ENCODE measurements at regions not wholly inside any gene's neighbourhood (a gene's known extent, or its start where the extent isn't known, plus 50 kb on each side); places are given as distances from the start of the nearest gene placed in this dataset.
"Not testable (repeated sequence)": the region's sequence is repeated elsewhere in the genome, so short reads cannot be mapped to it uniquely, and the experiment has no call there.

DNA sequence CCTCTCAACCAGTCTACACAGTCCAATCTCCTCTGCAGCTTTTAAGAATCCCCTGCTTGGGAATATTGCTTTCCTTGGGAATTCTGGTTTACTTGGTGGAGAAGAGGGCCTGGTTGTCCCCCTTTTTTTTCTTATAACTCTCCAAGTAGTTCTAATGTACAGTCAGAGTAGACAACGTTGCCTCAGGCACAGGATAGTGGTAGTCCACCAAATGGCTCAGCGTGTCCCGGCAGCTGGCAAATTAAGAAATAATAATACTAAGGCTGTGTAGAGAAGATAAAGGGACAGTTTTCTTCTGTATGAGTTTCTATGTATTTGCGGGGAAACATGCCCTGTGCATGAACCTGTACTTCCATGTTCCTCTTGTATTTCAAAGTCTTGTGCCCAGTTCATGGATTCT, 145.7 kb upstream of the RREB1 start:
- no peak for DNase-seq

DNA sequence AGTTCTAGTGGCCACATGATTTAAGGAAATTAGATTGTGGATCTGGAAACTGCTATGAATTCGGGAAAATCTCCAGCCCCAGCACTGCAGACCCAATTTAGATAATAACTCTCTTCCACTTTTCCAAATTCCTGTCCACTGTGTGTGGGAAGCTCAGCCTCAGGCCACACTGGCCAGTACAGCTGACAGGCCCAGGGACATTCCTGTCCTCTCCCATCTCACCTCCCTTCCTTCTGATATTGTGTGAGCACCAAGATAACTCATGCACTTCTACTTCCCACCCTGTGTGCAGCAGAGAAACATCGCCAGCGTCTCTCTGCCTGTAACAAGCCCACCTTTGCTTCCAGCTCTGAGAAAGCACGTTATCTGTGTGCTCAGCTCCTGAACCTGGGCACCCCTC, 145.1 kb upstream of the RREB1 start:
- no peak for DNase-seq

DNA sequence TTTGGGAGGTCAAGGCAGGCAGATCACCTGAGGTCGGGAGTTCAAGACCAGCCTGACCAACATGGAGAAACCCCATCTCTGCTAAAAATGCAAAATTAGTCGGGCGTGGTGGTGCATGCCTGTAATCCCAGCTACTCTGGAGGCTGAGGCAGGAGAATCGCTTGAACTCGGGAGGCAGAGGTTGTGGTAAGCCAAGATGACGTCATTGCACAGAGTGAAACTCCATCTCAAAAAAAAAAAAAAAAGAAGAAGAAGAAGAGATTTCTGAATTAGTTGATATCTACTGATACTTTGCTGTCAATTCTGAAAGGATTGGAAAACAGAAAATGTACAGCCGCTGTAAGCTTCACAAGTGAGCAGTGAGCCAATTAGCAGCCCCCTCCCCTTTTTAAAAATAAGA, 144.4 kb upstream of the RREB1 start:
- DNase-seq = not testable (repeated sequence)

DNA sequence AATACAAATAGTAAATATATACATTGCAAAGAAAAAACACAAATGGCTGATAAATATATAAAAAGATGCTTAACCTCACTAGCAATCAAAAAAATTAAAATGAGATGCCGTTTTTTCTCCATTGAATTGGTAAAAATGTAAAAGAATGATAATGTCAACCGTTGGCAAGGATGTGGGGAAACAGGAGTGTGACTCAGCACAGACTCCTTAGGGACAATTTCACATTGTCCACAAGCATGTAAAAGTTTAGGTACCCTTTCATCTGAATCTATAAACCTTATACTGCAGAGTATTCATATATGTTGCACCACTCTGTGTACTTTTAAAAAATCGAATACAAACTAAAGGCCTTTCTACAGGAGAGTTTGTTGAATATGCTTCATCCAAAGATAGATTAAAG, 143.1 kb upstream of the RREB1 start:
- no peak for DNase-seq

DNA sequence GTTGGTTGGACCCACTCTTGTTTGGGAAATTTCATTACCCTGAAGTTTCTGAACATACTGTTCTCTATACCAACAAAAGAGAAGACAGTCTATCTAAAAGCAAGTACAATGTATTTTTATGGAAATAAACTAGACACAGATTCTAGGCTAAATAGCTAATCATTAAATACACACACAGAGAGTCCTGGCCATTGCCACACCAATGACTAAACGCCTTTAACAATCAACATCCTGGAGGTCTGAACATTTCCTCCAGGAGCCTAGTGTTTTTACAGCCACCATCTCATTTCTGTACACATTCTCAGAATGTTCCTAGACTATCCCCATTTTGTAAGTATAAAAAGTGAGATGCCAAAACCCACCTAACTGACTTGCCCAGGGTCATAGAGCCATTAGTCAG, 141.6 kb upstream of the RREB1 start:
- DNase-seq = no peak

DNA sequence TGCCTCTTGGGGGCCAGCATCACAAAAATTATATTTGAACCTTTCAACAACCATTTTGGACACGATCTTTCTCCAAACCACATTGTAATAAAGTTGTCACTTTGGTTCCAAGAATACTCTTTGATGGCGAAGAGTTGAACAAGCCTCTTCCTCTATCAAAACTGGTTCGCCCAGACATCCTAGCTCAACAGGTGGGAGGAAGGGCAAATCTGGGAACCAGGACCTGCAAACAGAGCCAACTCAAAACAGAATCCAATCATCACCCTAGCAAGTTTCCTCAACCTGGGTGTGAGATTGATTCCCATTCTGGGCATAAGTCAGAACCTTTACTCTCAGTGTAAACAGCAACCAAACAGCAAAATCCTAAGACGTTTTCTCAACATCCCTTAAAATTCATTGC, 141.2 kb upstream of the RREB1 start:
- DNase-seq = no peak

DNA sequence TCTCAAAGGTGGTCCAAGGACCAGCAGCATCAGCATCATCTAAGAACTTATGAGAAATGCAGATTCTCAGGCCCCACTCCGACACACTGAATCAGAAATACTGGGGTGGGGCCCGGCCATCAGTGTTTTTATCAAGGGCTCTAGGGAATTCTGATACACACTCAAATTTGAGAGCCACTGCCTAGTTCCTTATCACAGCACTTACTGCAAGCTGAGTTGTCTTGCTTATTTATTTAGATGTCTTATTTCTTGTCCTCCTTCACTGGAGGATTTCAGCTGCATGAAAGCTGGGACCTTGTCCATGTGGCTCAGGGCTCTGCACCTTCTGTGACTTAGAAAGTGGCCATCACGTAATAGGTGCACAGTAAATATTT, 139.4 kb upstream of the RREB1 start:
- DNase-seq = no peak

DNA sequence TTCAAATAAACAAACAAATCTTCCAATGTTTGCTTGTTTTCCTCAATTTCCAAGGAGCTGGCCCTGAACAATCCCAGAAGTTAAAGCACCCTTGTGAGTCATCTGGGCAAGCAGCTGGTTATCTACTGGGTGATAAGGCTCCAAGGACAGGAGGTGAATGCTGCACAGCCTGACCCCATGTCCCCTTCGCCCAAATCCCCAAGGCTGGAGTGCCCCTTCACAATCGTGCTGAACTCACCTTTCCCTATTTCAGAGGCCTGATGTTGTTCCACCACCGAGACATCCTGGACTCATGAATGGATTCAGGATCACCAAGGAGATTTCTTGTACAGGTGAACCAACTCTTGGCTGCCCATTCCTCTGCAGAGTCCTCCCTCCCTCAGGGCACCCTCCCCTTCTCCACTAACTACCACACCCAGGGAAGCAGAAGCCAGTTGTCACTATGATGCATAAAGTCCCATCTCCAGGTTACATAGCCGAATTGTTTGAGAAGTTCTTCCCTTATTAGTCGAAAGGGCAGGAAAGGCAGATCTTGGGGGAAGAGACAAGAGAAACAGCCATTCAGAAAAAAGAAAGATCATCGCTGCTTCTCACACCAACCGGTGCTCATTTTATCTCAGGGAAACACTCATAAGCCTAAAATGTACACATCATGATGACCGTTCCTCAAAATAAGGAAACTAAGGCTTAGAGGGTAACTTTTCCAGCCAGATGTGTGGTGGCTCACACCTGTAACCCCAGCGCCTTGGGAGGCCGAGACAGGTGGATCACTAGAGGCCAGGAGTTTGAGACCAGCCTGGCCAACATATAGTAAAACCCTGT, 138.8 kb upstream of the RREB1 start:
- DNase-seq = no peak

DNA sequence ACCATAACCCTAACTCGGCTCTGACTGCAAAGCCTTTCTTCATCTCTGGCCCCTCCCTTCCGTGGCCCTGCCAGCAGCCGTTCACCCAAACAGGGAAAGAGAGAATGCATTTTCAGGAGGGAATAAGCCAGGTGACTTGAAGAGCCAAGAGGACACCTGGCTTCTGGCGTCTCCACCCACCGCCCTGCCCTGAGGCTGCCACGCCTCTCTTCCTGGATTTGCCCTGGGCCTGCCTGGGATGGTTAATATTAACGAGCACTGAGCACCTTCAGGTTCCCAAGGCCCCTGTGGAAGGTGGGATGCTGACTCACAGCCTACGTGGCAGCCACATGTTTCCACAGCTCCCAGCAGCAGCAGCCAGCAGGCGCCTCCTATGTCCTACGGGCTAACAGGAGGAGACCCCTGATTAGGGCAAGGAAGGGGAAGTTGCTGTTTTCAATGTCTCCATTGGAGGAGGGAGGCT, 138.0 kb upstream of the RREB1 start:
- no peak for DNase-seq

DNA sequence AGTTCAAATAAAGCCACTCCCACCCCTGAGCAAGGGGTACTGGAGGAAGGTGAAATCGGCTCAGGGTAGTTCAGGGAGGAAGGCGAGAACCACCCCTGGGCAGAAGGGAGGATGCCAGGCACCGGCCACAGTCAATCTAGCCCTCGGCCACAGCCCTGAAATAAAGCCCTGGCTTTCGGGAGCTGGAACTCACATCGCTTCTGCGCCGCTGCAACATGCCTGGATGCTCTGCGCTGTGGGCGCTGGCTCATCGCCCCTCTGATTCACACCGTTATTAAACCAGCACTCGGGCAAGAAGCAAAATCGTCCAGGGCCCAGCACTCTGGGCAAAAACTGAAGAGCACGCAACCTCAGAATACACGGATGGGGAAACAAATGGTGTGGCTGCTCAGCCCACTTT, 136.9 kb upstream of the RREB1 start:
- no peak for DNase-seq

DNA sequence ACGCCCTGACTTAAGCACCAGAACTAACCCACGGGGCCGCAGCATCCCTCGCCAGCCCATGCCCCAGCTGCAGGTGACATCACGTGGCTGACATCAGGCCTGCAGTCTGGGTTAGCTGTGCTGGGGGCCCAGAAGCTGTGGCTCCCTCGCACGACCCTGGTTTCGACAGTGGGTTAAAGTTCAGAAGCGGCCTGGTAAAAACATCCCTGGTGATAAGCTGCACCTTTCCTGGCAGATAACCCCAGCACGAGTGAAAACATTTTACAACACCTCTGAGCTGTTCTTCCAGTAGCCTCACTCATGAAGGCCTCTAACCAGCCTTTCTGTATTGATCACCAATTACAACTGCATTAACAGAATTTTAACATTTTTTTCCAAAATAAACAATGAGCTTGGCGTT, 136.4 kb upstream of the RREB1 start:
- no peak for DNase-seq

DNA sequence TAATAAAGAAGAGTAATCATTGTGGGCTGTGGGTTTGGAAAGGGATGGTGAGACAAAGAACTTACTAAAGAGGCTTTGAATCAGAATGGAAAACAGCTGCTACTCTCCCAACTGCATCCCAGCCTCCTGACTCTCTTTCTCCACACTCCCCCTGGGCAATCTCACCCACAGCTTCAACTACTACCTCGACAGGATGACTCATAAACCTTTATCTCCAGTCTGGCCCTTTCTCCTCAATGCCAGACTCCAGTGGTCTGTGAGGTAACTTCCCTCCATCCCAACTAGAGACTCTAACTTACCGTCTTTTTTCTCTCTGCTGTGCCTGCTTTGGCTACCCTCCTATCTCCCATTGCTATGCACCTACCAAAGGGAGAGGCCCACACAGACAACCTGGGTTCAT, 135.3 kb upstream of the RREB1 start:
- no peak for DNase-seq

DNA sequence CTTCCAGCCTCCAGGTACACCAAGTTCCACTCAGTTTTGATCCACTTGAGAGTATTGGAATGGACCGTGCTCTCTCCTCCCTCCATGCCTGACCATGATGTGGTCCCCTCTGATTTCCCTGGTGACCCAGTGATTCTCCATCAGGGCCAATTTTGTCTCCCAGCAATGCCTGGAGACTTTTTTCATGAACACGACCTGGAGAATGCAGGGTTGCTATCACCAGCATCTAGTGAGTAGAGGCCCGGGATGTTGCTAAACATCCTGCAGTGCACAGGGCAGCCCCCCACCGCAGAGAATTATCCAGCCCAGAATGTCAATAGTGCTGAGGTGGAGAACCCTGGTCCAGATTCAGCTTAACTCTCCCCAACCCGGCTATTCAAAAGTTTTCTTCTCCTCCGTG, 134.0 kb upstream of the RREB1 start:
- no peak for DNase-seq

DNA sequence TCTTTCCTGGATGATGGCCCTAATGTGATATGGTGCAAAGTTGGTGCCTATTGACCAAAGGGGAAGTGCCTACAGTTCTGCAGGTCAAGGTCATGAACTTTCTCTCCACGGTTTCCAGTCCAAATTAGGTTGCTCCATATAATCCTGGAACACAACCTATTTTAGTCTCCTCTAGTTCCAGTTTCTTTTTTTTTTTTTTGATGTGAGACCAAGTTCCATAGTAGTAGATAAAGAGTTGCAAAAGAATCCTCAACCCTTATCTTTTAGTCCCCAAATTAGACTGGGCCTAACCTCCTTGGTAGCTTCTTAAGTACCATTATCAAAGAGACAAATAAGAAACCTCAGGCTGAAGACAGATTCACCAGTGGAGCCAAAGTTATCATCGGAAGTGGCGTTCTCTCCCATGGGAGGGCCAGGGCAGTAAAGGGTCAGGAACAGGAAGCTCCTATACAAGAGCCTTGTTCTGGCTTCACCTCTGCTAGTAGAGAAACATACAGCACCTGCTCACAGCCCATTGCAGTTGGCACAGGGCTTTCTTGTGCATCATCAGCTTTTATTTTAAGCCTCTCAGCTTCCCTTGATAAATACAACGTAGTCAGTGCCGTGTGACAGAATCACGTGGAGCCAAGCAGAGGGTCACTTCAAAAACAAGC, 132.2 kb upstream of the RREB1 start:
- no peak for DNase-seq

DNA sequence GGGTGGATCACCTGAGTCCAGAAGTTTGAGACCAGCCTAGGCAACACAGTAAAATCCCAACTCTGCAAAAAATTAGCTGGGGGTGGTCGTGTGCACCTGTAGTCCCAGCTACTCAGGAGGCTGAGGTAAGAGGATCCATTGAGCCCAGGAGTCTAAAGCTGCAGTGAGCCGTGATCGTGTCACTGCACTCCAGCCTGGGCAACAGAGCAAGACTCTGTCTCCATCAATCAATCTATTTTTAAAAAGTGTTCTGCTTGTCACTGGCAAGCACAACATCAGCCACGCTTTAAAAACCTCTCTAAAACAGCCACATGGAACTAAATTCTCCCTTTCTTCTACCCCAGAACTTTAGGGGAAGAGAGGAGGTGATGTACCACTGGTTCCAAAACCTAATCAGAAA, 131.6 kb upstream of the RREB1 start:
- DNase-seq = no peak

DNA sequence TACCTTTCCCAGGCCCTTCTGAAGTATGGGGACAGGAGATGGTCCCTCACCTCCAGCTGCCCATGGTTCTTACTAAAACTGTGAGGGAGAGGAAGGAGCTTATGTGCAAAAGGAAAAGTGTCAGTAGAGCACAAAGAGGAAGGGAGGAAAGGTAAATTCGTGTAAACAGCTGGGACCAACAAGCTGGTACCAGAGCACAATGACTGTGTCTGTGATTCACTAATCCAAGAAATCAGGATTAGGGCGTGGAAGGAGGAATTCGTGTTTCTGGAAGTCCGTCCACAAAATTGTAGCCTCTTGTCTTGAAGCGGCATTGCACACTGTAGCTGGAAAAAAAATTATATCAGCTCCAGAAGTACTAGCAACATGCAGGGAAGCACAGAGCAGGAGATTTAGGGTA, 129.0 kb upstream of the RREB1 start:
- DNase-seq = no peak

DNA sequence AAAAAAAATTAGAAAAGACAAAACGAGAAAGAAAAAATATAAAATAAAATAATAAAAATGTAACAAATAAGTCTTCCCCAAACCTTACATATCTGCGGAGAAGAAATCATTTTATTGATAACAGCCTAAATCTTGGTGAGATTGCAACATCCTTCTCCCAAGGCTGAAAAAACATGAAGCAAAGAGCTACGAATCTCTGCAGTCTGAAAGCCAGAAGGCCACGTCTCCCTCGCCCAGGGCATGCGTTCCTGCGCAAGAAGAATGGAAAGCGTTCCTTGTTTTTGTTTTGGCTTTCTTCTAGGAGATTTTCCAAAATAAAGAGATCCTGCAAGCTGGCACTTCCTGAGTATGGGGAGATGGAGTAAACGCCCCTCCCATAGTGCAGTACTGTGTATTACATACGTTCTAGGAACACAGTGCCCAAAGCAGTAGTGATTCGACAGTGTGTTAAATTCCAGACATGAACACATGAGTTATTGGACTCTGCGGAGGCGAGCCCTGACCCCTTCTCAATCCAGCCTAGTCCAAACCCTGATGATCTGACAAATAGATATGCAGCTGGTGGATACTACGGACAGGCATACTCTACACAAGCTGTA, 126.7 kb upstream of the RREB1 start:
- DNase-seq = no peak

DNA sequence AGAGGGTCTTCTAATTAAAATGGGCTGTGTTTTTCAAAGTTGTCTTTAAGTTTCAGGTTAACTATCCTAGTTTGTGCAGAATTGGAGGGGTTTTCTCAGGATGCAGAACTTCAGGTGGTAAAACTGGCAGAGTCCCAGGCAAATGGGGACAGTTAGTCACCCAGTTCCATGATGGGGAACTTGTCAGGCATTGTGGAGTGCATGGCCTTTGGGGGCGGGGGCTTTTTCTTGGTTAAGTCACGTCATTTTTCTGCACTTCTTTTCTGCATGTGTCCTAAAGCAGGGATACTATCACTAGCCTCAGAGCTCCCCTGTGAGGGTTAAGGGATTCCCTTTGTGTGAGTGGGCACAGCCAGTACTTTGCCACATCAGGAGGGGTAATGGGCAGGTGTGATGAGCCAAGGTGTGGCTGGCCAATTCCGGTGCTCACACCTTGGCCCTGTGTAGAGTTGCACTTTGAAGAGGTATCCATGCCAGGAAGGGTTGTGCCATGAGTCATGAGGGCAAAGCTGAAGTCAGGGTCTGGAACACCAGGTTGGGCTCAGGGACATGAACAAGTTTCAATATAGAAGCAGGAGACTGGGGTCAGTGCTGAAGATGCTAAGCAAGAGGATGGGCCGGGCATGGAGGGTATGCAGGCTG, 126.0 kb upstream of the RREB1 start:
- no peak for DNase-seq

DNA sequence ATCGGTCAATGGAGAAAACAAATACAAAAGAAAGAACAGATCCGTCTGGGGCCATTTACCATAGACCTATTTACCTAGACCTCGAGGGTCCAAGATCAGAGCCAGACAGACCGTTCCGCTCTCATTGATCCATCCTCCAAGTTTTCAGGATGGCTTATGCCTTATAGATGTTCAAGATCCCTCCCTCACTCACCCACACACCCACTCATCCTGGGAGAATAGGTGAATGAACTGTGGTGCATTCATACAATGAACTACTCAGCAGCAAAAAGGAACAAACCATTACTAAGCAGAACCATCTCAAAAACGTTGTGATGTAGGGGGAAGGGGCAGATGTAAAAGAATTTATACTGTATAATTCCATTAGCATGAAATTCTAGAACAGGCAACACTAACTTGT, 125.1 kb upstream of the RREB1 start:
- no peak for DNase-seq

DNA sequence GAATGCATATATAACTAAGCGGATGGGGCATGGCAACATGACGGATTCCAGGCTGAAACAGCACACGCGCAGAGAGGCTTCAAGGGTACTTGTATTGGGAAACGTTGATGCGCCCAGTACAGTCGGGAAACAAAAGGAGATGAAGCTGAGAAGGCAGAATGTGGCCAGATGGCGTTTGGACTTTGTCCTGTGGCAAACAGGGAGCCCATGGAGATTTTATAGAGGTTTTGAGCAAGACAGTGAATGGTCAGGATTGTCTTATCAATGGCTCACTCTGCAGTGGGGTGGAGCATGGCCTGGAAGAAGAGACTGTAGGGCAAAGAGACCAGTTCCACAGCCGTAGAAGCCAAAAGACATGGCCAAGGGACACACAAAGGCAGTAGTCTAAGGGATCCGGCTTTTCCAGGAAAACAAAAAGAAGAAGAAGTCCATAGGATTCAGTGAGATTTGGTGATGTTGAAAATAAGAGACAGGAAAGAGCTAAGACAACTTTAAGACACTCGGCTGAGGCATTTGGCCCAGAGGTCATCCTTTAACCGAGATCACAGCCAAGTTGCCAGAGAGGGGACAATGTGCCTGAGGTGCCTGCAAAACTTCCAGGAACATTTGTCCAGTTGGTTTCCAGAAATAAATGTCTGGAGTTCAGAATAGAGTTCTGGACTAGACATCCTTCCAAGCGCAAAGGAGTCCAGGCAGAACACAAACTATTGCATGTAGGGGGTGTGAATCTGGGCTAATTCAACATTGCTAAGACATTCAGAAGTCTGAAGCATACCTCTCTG, 123.0 kb upstream of the RREB1 start:
- DNase-seq = no peak

DNA sequence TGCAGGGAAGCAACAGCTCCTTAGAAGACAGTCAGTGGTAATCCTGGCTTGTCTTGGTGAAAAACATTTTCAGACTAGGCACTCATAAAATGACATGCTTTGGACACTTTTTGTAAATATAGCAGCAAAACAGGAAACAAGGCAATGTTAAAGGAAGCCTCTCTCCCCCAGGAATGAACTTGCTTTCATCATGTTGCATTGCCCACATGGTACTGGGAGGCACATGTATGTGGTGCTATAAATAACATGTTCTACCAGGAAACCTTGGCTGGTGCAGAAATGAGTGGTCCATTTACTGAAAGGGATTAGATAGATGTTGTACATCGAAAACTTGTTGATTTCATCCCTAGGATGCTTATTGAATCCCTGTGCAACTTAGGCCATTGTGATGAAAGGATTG, 121.4 kb upstream of the RREB1 start:
- DNase-seq = no peak

DNA sequence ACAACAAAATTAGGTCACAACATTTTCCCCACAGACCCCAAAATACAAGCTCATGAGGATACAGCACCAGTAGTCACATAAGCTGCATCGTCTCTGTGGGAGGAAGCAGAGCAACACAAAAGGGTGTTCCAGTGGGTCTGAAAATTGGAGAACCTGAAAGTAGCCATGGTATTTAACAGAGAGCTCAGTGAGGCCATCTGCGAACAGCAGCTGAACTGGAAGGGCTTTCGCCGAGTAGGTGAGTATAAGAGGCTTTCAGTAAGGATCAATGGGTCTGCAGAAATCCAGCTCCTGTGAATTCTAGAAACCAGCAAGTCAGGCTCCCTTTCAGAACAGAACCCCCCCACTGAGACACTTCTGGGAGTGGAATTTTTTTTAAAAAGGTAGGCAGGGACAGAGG, 120.0 kb upstream of the RREB1 start:
- DNase-seq = no peak

DNA sequence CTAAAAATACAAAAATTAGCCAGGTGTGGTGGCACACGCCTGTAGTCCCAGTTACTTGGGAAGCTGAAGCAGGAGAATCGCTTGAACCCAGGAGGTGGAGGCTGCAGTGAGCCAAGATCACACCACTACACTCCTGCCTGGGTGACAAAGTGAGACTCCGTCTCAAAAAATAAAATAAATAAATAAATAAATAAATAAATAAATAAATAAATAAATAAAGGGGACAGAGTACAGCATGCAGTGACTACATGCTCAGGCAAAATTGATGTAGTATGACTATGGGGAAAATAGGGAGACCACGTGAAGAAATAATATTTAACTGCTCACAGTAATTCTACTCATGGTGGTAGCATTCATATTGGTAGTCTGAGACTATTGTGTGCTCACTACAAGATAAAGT, 117.7 kb upstream of the RREB1 start:
- DNase-seq = not testable (repeated sequence)
